ENCODE measurements at regions not wholly inside any gene's neighbourhood (a gene's known extent, or its start where the extent isn't known, plus 50 kb on each side); places are given as distances from the start of the nearest gene placed in this dataset.

GRCh38 chr16:80366023-80366422, 174.8 kb upstream of the DYNLRB2 start:
- CTCF ChIA-PET, result no interaction called here
- no peaks in the 10 kb centered on the region for H3K79me2 ChIP-seq (ENCODE audit: low read length)
- no peaks in the 10 kb centered on the region for H3K9me3 ChIP-seq (ENCODE audit: low read length)
- no peaks in the 10 kb centered on the region for H3K36me3 ChIP-seq (ENCODE audit: low read depth, low read length)
- 0 out of 2 replicates have a peak, but pooled peaks cover 10% of the 10 kb centered on the region for H3K27me3 ChIP-seq (ENCODE audit: low read length)
- no peak for ATAC-seq
- H2AFZ ChIP-seq (ENCODE audit: low read length), result no peak overlapping the region
- no peaks in the 10 kb centered on the region for H3F3A ChIP-seq (ENCODE audit: low read length, unreplicated experiment)
- POLR2A ChIA-PET (ENCODE audit: unreplicated experiment), result no interaction called here
- intact Hi-C loops (cut with micrococcal nuclease), result no loop called here
- TF ChIP-seq EZH2 (IDR thresholded peaks at IDR 0.05; ENCODE audit: low read length, unreplicated experiment) (no peak), EZH2phosphoT487 (IDR thresholded peaks at IDR 0.05; ENCODE audit: borderline replicate concordance, low read length) (no peak)
- TF ChIP-seq, protein P1, sequence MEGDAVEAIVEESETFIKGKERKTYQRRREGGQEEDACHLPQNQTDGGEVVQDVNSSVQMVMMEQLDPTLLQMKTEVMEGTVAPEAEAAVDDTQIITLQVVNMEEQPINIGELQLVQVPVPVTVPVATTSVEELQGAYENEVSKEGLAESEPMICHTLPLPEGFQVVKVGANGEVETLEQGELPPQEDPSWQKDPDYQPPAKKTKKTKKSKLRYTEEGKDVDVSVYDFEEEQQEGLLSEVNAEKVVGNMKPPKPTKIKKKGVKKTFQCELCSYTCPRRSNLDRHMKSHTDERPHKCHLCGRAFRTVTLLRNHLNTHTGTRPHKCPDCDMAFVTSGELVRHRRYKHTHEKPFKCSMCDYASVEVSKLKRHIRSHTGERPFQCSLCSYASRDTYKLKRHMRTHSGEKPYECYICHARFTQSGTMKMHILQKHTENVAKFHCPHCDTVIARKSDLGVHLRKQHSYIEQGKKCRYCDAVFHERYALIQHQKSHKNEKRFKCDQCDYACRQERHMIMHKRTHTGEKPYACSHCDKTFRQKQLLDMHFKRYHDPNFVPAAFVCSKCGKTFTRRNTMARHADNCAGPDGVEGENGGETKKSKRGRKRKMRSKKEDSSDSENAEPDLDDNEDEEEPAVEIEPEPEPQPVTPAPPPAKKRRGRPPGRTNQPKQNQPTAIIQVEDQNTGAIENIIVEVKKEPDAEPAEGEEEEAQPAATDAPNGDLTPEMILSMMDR (conservative IDR thresholded peaks at IDR 0.05; ENCODE audit: low read depth, low read length), result no peak
- H3K9ac ChIP-seq (ENCODE audit: low read length), result no peak overlapping the region
- no peak for DNase-seq
- H3K9me2 ChIP-seq (replicated peaks; ENCODE audit: low read length), result no peaks in the 10 kb centered on the region
- BruUV-seq (replicated peaks), result no TSS peak
- no peaks in the 10 kb centered on the region for H4K20me1 ChIP-seq (ENCODE audit: low read length)
- no peak overlapping the region for H3K27ac ChIP-seq (ENCODE audit: low read length)
- H3K4me1 ChIP-seq (ENCODE audit: insufficient read depth, low read length), result no peaks in the 10 kb centered on the region
- H3K4me3 ChIP-seq (ENCODE audit: low read length), result no peak overlapping the region
- H3K4me2 ChIP-seq (ENCODE audit: low read length), result no peak overlapping the region

- no peak overlapping the region for H3K4me2 ChIP-seq (ENCODE audit: low read length)
- 0 out of 2 replicates have a peak, but pooled peaks cover 16% of the 10 kb centered on the region for H3K27me3 ChIP-seq (ENCODE audit: low read length)
- H3K4me3 ChIP-seq (ENCODE audit: low read length), result no peak overlapping the region
- intact Hi-C loops (cut with micrococcal nuclease), result no loop called here
- H3K4me1 ChIP-seq (ENCODE audit: insufficient read depth, low read length), result no peaks in the 10 kb centered on the region
- no peaks in the 10 kb centered on the region for H3F3A ChIP-seq (ENCODE audit: low read length, unreplicated experiment)
- ATAC-seq, result no peak
- no peaks in the 10 kb centered on the region for H4K20me1 ChIP-seq (ENCODE audit: low read length)
- H3K9me3 ChIP-seq (ENCODE audit: low read length), result no peaks in the 10 kb centered on the region
- no peak overlapping the region for H3K9ac ChIP-seq (ENCODE audit: low read length)
- no peak overlapping the region for H3K27ac ChIP-seq (ENCODE audit: low read length)
- no peak for DNase-seq
- no peaks in the 10 kb centered on the region for H3K79me2 ChIP-seq (ENCODE audit: low read length)
- no peaks in the 10 kb centered on the region for H3K9me2 ChIP-seq (replicated peaks; ENCODE audit: low read length)
- no peak for TF ChIP-seq EZH2phosphoT487 (IDR thresholded peaks at IDR 0.05; ENCODE audit: borderline replicate concordance, low read length)
- H2AFZ ChIP-seq (ENCODE audit: low read length), result no peak overlapping the region
- CTCF ChIA-PET, result no interaction called here
- POLR2A ChIA-PET (ENCODE audit: unreplicated experiment), result no interaction called here
- H3K36me3 ChIP-seq (ENCODE audit: low read depth, low read length), result no peaks in the 10 kb centered on the region
- no TSS peak for BruUV-seq (replicated peaks)
Measured at GRCh38 chr16:80362816-80363215, 178.0 kb upstream of the DYNLRB2 start.

DNA sequence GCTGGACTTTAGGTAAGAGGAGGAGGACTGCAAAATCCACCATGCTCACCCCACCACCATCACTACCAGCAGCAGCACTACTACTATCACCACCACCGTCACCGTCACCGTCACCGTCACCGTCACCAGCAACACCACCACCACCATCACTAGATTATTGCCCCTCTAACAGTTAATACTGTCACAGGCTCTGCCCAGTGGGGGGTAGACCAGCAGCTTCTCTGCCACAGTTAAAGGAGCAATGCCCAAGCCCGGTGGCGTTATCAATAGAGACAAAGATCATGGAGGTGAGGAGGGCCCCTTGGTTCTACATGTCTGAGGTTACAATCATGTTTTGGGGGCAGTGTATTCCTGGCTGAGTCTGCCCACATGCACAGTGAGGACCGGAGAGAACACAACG, 184.4 kb upstream of the DYNLRB2 start:
- CTCF ChIA-PET, result no interaction called here
- Histone ChIP-seq H3F3A (ENCODE audit: low read length, unreplicated experiment) (no peaks in the 10 kb centered on the region), H3K9me3 (ENCODE audit: low read length) (no peaks in the 10 kb centered on the region), H4K20me1 (ENCODE audit: low read length) (no peaks in the 10 kb centered on the region), H3K27me3 (ENCODE audit: low read length) (0 out of 2 replicates have a peak, but pooled peaks cover 9% of the 10 kb centered on the region), H3K4me1 (ENCODE audit: insufficient read depth, low read length) (no peaks in the 10 kb centered on the region), H3K27ac (ENCODE audit: low read length) (no peak overlapping the region), H3K4me3 (ENCODE audit: low read length) (no peak overlapping the region), H3K4me2 (ENCODE audit: low read length) (no peak overlapping the region), H3K79me2 (ENCODE audit: low read length) (no peaks in the 10 kb centered on the region), H2AFZ (ENCODE audit: low read length) (no peak overlapping the region), H3K9ac (ENCODE audit: low read length) (no peak overlapping the region), H3K9me2 (replicated peaks; ENCODE audit: low read length) (no peaks in the 10 kb centered on the region), H3K36me3 (ENCODE audit: low read depth, low read length) (no peaks in the 10 kb centered on the region)
- POLR2A ChIA-PET (ENCODE audit: unreplicated experiment), result no interaction called here
- TF ChIP-seq EZH2 (IDR thresholded peaks at IDR 0.05; ENCODE audit: low read length, unreplicated experiment), result no peak
- TF ChIP-seq, protein P1 (conservative IDR thresholded peaks at IDR 0.05; ENCODE audit: low read depth, low read length), result no peak
- no peak for TF ChIP-seq EZH2phosphoT487 (IDR thresholded peaks at IDR 0.05; ENCODE audit: borderline replicate concordance, low read length)
- ATAC-seq (no peak), DNase-seq (no peak)
- intact Hi-C loops (cut with micrococcal nuclease), result no loop called here
- no TSS peak for BruUV-seq (replicated peaks)

All from PC-3 (cell line).